ENCODE measurements at regions not wholly inside any gene's neighbourhood (a gene's known extent, or its start where the extent isn't known, plus 50 kb on each side); places are given as distances from the start of the nearest gene placed in this dataset.

DNA sequence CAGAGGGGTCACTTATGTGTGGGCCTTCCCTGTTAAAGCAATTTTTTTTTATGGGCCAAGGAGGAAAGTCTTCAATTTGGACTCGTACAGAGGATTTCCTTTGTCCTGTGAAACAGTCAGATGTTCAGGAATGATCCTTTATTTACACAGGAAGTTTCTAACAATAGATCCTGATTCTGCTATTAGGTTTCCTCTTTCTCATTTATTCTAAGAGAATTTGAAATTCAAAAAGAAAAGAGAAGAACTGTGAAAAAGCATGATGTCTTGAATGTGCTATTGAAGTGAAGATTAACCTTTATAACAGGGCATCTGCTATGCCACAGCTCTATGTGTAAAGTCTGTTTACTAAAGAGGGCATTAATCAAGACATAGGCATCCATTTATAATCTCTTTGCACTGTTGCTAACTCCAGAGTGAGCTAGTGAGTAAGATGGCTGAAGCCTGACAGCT lies 105.3 kb upstream of the FAM98A start:
- TF ChIP-seq CTCF (IDR thresholded peaks at IDR 0.05) (no peak), POLR2A (IDR thresholded peaks at IDR 0.05) (no peak)
